ENCODE measurements at regions not wholly inside any gene's neighbourhood (a gene's known extent, or its start where the extent isn't known, plus 50 kb on each side); places are given as distances from the start of the nearest gene placed in this dataset.

DNA sequence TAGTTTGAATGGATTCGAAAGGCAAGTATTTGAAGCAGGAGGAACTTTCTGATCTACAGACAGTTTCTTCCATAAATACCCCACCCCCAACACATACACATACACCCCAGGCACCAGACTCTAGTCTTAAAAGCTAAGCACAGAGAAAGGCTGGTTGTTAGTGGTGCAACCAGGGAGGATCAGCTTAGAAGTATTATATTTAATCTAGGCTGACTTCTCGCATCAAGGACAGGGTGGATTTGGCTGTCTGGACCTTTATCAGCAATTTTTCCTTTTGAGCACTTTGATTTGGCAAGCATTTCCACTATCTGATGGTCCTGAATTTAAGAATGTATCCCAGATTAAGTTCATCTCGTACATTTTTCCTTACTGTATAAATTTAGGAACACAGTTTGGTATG lies 1489.8 kb upstream of the FLRT2 start:
- TF ChIP-seq, protein P1, sequence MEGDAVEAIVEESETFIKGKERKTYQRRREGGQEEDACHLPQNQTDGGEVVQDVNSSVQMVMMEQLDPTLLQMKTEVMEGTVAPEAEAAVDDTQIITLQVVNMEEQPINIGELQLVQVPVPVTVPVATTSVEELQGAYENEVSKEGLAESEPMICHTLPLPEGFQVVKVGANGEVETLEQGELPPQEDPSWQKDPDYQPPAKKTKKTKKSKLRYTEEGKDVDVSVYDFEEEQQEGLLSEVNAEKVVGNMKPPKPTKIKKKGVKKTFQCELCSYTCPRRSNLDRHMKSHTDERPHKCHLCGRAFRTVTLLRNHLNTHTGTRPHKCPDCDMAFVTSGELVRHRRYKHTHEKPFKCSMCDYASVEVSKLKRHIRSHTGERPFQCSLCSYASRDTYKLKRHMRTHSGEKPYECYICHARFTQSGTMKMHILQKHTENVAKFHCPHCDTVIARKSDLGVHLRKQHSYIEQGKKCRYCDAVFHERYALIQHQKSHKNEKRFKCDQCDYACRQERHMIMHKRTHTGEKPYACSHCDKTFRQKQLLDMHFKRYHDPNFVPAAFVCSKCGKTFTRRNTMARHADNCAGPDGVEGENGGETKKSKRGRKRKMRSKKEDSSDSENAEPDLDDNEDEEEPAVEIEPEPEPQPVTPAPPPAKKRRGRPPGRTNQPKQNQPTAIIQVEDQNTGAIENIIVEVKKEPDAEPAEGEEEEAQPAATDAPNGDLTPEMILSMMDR (IDR thresholded peaks at IDR 0.05; ENCODE audit: extremely low read depth in 1 of 2, insufficient read depth in 1 of 2, low read depth in 1 of 2, low read length in 2 of 2) = no peak
- TF ChIP-seq EZH2 (IDR thresholded peaks at IDR 0.05; ENCODE audit: borderline replicate concordance, low read depth, low read length, severe bottlenecking) = no peak
